Neural crest cell (in vitro differentiated cells): ENCODE measurements at regions not wholly inside any gene's neighbourhood (a gene's known extent, or its start where the extent isn't known, plus 50 kb on each side); places are given as distances from the start of the nearest gene placed in this dataset.

Experiments used
- DNase-seq: peaks from one replicate; pipeline ENCODE4 v3.0.0; 2021; ENCODE audit warnings: low read depth, mixed read lengths, low spot score
- H3K27ac Mint-ChIP-seq: one replicate; pipeline ENCODE4 v1.8.0; 2021; ENCODE audit warnings: mild to moderate bottlenecking, mixed read lengths; ENCODE audit not compliant: unreplicated experiment
- H3K27me3 Mint-ChIP-seq: 2 replicates; pipeline ENCODE4 v1.8.0; 2021; ENCODE audit warnings: low read depth, mild to moderate bottlenecking, mixed read lengths
- H3K36me3 Mint-ChIP-seq: 2 replicates; pipeline ENCODE4 v1.8.0; 2021; ENCODE audit warnings: low read depth, mild to moderate bottlenecking, mixed read lengths
- H3K4me1 Mint-ChIP-seq: 2 replicates; pipeline ENCODE4 v1.8.0; 2021; ENCODE audit warnings: mixed read lengths
- H3K4me3 Mint-ChIP-seq: one replicate; pipeline ENCODE4 v1.8.0; 2021; ENCODE audit warnings: mild to moderate bottlenecking, mixed read lengths
- H3K9me3 Mint-ChIP-seq: 2 replicates; pipeline ENCODE4 v1.8.0; 2021; ENCODE audit warnings: mixed read lengths
- CTCF ChIP-seq: fragments of 200-600 bp; sonication (generic); conservative IDR thresholded peaks from 2 replicates; pipeline ENCODE4 v1.5.0; 2021; ENCODE audit warnings: antibody characterized with exemption, mild to moderate bottlenecking

- no peak for TF ChIP-seq CTCF
- no peaks in the 10 kb centered on the region for H3K36me3 Mint-ChIP-seq
- H3K27me3 Mint-ChIP-seq = peaks cover 2% of the 10 kb centered on the region
- H3K9me3 Mint-ChIP-seq = peaks cover 11% of the 10 kb centered on the region
- no peaks in the 10 kb centered on the region for H3K4me1 Mint-ChIP-seq
- DNase-seq = peak; percentile 8
- H3K27ac Mint-ChIP-seq = no peak overlapping the region
- no peak overlapping the region for H3K4me3 Mint-ChIP-seq
These were observed 169.8 kb upstream of the CXADR start for GRCh38 chr21:17343055-17343454.

- Mint-ChIP-seq H3K9me3 (peaks cover 9% of the 10 kb centered on the region), H3K27me3 (peaks cover 4% of the 10 kb centered on the region), H3K36me3 (no peaks in the 10 kb centered on the region), H3K4me3 (no peak overlapping the region), H3K27ac (no peak overlapping the region), H3K4me1 (no peaks in the 10 kb centered on the region)
- TF ChIP-seq CTCF = no peak
- no peak for DNase-seq
These were observed 164.5 kb upstream of the CXADR start for GRCh38 chr21:17348357-17348756.

- no peak overlapping the region for H3K27ac Mint-ChIP-seq
- TF ChIP-seq CTCF = no peak
These were observed 164.0 kb upstream of the CXADR start for GRCh38 chr21:17348849-17349248.

GRCh38 chr21:17351766-17352165 is 161.1 kb upstream of the CXADR start:
- Mint-ChIP-seq H3K4me1 (no peaks in the 10 kb centered on the region), H3K9me3 (peaks cover 3% of the 10 kb centered on the region), H3K4me3 (no peak overlapping the region), H3K27ac (no peak overlapping the region), H3K36me3 (no peaks in the 10 kb centered on the region), H3K27me3 (peaks cover 4% of the 10 kb centered on the region)
- no peak for DNase-seq
- TF ChIP-seq CTCF = no peak

More at GRCh38 chr21:17348849-17349248, 164.0 kb upstream of the CXADR start:
- H3K4me3 Mint-ChIP-seq = no peak overlapping the region
- peaks cover 5% of the 10 kb centered on the region for H3K9me3 Mint-ChIP-seq
- DNase-seq = no peak
- H3K4me1 Mint-ChIP-seq = no peaks in the 10 kb centered on the region
- peaks cover 4% of the 10 kb centered on the region for H3K27me3 Mint-ChIP-seq
- H3K36me3 Mint-ChIP-seq = no peaks in the 10 kb centered on the region

- H3K27ac Mint-ChIP-seq = peak overlapping the region; percentile 37
- no peak for TF ChIP-seq CTCF
These were observed 159.7 kb upstream of the CXADR start for GRCh38 chr21:17352996-17353655.

More at GRCh38 chr21:17352996-17353655, 159.7 kb upstream of the CXADR start:
- Mint-ChIP-seq H3K9me3 (no peaks in the 10 kb centered on the region), H3K36me3 (no peaks in the 10 kb centered on the region), H3K4me3 (no peak overlapping the region), H3K4me1 (no peaks in the 10 kb centered on the region), H3K27me3 (peaks cover under 1% of the 10 kb centered on the region)
- no peak for DNase-seq
